ENCODE measurements at regions not wholly inside any gene's neighbourhood (a gene's known extent, or its start where the extent isn't known, plus 50 kb on each side); places are given as distances from the start of the nearest gene placed in this dataset.
"Not testable (repeated sequence)": the region's sequence is repeated elsewhere in the genome, so short reads cannot be mapped to it uniquely, and the experiment has no call there.

DNA sequence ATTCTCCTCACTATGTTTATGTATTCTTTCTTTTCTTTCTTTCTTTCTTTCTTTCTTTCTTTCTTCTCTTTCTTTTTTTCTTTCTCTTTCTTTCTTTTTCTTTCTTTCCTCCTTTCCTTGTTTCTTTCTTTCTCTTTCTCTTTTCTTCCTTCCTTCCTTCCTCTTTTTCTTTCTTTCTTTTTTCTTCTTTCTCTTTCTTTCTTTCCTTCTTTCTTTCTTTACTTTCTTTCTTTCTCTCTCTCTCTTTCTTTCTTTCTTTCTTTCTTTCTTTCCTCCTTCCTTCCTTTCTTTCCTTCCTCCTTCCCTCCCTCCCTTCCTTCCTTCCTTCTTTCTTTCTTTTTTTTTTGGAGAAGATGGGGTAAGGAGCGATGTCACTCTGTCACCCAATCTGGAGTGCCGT lies 1405.5 kb downstream of the SLITRK5 start:
- no peak for DNase-seq

DNA sequence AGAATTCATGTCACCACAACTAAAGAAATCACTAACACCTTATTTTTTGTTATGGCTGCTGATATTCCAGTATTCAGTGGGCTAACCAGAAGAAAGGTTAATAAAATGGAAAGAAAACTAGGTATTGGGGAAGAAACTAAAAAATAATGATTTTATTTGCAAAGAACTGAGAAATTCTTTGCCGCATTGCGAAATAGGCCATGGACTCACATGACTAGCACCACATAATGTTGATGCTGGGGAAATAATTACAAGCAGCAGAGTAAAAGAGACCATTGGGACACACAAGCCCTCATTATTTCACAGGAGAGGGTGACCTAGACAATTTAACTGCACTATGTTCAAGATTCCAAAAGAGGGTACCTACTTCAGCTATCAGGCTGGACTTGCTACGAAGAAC lies 1411.5 kb downstream of the SLITRK5 start:
- peak; percentile 31 to 32 for DNase-seq

DNA sequence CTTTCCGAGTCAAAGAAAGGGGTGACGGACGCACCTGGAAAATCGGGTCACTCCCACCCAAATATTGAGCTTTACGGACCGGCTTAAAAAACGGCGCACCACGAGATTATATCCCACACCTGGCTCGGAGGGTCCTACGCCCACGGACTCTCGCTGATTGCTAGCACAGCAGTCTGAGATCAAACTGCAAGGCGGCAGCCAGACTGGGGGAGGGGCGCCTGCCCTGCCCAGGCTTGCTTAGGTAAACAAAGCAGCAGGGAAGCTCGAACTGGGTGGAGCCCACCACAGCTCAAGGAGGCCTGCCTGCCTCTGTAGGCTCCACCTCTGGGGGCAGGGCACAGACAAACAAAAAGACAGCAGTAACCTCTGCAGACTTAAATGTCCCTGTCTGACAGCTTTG lies 1416.9 kb downstream of the SLITRK5 start:
- not testable (repeated sequence) for DNase-seq

DNA sequence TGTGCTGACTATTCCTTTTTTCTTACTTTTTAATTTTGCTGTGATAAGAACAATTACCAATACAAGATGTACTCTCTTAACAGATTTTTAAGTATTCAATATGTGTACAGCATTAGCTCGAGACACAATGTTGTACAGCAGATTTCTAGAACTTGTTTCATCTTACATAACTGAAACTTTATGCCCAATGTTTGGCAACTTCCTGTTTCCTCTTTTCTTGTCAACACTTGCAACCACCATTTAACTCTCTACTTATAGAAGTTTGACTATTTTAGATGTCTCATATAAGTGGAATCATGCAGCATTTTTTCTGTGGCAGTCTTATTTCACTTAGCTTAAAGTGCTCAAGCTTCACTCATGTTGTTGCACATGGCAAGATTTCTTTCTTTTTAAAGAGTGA lies 1426.8 kb downstream of the SLITRK5 start:
- DNase-seq, result peak; percentile 63 to 82

DNA sequence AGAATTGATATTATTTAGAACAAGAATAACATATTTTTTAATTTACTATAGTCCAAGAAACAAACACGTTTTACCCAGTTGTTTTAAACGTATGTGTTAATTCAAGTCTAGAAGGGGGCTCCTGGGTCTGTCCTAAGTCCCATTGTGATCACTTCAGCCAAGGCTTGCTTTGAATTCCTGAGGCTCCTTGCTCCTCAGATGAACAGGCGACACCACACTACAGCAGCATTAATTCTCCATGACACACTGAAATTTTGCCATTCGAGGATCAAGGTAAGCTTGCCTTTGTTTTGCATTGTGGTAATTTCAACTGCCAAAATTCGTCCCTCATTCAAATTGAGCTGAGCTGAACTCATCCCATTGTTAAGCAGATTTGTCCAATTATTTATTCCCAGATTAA lies 1442.6 kb downstream of the SLITRK5 start:
- no peak for DNase-seq

DNA sequence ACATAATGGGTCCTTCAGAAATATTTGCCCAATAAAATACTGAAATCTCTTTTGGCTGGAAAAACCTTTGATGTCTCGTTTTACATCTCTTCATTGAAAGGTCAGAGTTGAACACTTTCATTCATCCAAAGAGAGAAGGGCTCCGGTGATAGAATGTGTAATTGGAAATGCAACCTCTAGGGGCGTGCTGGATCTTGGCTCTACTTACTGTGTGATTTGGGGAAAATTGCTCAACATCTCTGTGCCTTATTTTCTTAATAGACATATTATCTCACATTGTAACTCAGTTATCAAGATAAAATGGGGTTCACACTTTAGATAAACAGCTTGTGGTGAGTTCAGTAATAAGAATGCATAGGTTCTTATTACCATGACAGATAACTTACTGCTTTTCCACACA lies 1444.1 kb downstream of the SLITRK5 start:
- no peak for DNase-seq

DNA sequence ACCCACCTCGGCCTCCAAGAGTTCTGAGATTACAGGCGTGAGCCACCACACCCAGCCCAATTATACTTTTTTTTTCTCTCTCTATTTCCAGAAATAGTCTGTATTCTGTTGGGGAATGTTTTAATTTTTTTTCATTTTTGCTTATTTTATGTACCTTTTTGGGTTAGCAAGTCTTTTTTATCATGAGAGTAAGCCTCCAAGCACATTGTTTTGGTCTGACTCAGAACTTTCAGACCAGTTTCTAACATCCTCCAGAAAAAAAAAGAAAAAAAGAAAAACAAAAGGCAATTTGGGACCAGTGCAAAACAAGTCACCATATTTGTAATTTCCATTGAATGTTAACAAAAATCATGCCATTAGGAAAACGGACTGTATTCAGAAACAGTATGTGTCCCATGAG lies 1465.5 kb downstream of the SLITRK5 start:
- DNase-seq, result no peak

DNA sequence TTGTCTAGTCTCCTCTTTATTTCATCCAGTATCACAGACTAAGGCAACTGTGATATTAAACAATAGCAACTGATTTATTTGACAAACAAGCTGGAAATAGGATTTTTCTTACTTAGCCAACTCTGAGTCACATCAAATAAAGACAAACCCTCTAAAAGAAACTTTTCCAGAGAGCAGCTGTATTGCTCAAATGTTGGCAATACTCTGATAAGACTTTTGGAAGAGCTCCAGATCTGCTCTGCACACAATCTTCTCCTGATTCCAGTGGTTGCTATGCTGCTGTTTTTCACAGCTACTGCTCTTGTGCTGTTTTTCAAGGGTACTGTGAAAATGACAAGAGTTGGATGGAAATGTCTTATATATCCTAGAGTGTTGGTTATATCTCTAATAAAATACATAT lies 1479.2 kb downstream of the SLITRK5 start:
- DNase-seq, result no peak

DNA sequence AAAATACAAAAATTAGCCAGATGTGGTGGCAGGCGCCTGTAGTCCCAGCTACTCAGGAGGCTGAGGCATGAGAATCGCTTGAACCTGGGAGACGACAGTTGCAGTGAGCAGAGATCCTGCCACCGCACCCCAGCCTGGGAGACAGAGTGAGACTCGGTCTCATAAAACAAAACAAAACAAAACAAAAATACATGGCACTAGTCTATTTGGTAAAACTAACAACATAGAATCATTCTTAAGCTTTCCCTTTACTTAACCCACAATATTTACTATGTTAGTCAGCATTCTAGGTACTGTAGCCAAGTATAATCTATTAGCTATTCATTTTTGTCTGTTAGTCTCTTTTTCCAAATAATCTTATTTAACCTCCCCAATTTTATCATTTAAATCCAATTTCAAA lies 1482.8 kb downstream of the SLITRK5 start:
- DNase-seq, result no peak

DNA sequence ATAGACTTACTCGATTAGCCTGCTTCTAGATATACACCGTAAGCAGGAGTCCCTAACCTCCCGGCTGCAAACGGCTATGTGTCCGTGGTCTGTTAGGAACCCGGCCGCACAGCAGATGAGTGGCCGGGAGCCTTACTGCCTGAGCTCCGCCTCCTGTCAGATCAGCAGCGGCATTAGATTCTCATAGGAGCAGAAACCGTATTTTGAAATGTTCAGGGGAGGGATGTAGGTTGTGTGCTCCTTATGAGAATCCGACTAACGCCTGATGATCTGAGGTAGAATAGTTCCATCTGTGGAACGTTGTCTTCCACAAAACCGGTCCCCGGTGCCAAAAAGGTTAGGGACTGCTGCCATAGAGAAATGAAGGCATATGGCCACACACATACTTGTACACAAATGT lies 1491.9 kb downstream of the SLITRK5 start:
- DNase-seq, result no peak

DNA sequence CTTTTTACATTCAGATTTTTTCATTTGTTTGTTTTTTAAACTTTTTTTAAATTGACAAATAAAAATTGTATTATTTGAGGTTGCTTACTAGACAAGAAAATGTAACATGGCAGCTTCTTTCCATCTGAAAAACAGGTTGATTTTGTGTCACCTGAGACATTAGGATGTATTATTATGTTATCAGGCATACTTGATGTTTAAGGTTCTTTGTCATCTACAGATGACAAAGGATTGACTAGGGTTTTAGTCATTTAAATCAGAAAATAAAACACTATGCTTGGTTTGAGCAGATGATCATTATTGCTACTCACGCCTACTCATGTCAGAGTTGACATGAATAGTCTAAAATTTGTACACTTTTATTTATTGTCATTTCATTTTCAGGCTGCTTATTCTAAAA lies 1494.5 kb downstream of the SLITRK5 start:
- DNase-seq, result no peak

DNA sequence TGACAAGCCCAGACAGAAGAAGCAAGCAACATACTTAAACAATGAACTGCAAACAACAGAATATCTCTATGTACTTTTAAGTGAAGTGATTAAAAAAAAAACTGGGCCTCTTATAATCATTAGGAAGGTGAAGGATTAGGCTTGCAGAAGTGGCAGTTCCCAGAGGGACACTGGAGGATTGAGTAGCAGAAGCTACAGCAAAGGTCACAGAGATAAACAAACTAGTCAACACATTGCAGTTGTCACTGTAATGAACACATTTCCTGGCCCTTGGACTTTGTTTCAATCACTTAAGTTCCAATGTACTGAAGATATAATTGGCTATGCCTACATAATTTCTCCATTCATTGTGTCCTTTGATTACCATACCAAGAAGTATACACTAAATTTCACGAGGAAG lies 1498.8 kb downstream of the SLITRK5 start:
- DNase-seq, result no peak

DNA sequence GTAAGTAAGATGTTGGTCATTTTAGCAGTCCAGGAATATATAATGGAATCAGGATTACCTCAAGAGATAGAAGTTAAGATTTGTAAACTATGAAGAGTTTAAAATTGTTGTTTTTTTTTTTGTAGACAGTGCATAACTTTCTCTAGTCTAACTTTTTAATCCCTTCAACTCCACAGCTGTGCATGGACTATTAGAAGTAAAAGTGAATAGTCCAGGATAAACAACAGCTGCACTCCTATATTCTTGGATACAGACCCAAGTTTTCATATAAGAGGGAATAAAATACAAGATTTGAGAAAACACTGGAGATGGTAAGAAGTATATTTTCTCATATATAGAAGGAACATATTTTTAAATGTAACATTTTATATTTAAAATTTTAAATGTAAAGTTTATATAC lies 1509.9 kb downstream of the SLITRK5 start:
- DNase-seq, result no peak

DNA sequence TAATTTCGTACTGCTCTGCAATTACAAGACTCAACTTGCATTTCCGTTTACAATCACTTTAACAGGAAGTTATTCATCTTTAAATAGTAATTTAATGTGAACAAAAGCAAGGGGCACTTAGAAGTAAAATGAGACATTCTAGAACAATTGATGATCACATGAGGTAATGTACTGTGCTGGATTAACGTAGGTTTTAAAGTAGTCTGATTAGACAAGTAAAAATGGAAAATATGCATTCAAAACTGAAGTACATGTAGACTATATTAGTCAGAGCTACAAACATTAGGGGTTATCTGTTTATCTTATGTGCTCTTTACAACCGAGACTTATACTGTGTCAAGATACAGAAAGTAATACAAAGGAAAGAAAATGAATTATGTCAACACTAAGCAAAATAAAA lies 1528.0 kb downstream of the SLITRK5 start:
- no peak for DNase-seq

DNA sequence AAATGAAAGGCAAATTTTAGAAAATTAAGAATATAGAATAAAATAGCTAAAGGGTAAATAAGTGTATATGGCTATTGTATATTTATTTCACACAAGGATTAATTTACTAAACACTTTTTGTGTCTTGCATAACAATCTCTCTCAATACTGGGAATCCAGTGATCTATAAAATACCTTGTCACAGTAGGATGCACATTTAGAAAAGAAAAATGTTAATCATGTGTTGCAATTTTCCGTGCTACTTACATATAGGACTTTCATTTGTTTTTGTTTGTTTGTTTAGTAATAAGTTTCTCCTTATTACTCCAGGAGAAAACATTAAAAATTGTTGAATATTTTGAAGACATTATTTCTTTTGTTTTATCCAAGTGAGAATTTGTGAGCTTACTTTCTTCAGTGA lies 1533.3 kb downstream of the SLITRK5 start:
- no peak for DNase-seq

DNA sequence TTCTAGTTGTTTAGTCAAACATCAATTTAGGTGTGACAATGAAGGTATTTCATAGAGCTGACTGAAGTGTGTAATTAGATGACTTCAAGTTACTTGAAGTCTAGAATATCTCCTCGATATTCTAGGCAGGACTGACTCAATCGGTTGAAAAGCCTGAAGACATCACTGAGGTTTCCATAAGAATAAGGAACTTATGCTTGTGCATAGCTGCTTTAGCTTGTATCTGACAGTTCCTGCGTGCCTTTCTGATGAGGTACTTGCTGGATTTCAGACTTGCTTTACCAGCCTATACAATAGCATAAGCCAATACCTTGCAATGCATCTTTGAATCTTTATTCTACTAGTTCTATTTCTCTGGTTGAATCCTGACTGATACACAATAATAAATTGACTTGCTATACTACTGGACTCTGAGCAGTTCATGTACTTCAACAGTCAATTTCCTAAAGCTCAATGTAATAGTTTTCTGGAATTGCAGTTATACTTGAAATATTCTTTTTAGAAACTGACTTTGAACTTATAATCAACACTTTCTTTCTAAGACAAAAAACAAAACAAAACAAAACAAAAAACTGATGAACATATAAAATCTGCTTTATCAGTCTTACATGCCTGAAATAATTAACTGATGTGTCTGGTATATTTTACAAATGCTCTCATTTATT lies 1534.8 kb downstream of the SLITRK5 start:
- DNase-seq, result no peak

DNA sequence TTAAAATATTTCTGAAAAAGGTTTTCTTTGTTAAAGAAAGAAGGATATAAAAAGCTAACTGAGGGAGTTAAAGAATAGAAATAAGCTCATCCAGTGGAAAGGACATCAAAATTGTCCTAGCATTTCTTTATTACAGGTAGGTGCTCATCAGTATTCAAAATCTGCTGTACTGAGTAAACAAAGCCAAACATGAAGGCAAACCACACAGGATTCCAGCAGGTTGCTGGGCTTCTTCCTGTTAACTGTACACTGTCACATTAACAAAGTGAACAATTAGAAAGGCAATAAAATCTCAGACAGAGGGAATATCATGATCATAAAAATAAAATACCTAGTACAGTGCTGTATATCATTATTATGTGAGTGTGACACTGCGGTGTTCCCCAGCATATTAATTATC lies 1541.0 kb downstream of the SLITRK5 start:
- no peak for DNase-seq

DNA sequence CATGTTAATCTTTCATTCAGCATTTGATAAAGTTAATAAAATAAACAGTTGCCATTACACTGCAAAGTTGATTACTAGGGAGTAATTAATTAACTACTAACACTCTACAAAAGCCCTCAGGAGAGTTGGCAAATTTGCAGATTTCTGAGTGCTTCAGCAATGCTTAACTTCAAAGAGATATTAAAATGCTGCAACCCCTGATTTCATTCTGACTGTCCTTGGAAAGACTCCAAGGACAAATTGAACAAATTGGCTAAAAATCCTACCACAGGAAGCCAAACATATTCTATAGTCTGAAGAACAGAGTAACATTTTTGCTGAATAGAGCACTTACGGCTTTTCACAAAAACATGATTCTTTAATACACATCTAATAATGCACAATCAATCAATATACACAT lies 1543.0 kb downstream of the SLITRK5 start:
- DNase-seq, result no peak

DNA sequence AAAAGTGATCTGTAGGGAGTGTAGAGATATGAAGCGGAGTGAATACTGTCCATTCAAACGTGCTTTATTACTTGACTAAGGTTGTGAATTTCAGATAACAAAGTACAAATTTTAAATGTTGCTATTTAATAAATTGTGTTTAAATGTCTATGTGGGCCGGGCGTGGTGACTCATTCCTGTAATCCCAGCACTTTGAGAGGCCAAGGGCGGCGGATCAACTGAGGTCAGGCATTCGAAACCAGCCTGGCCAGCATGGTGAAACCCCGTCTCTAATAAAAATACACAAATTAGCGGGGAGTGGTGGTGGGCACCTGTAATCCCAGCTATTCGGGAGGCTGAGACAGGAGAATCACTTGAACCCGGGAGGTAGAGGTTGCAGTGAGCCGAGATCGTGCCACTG lies 1544.1 kb downstream of the SLITRK5 start:
- not testable (repeated sequence) for DNase-seq

DNA sequence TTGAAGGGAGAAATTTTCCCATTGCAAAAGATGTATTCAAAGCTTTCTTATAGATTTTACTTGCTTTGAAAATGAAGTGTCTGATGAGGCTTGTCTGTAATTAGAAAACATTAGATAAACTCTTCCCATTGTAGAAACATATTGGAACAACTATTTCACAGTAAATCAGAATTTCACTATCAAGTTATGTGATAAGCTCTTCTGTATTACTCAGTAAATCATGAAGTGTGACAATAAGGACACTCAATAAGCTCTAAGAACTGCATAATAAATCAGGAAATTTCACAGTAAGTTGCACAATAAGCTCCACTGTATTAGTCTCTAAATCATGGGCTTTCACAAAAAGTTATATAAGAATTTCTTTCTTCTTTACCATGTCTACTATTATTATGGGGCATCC lies 1546.6 kb downstream of the SLITRK5 start:
- DNase-seq, result no peak

DNA sequence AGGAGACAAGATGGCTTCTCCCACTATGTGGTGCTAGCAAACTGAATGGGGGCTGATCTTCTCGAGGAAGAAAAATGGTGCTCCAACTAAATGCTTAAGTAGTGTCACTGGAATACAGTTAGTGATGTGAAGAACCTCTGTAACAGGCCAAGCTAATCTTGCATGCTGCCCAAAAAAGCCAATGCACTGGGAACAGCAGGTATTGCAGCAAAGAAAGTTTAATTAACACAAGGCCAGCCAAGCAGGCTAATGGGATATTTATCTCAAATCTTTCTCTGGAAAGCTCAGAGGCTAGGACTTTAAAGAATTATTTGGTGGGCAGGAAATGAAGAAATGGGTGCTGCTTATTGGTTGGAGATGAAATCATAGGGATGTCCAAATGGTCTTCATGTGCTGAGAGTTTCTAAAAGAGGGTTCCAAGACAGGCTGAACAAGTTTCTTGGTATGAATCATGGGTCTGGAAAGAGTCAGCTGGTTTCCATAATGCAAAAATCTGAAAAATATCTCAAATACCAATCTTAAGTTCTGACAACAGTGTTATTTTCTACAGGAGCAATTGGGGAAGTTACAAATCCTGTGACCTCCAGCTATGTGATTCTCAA lies 1550.5 kb downstream of the SLITRK5 start:
- no peak for DNase-seq

DNA sequence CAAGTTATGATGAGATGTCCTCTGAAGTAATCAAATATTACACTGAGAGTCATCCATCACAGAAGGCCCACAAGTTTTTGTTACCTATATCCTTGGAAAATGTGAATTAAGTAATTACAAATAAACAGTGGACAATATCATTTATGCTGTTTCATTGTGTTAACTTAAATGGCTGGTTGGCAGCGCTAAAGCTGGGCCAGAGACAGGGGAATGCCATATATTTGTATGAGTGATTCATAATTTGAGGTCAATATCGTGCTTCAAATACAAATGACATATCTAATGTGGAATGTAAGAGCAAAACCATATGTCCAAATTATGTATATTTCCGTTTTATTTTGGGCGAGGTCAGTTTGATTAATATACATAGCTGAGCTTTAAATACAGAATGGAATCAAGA lies 1556.2 kb downstream of the SLITRK5 start:
- no peak for DNase-seq

DNA sequence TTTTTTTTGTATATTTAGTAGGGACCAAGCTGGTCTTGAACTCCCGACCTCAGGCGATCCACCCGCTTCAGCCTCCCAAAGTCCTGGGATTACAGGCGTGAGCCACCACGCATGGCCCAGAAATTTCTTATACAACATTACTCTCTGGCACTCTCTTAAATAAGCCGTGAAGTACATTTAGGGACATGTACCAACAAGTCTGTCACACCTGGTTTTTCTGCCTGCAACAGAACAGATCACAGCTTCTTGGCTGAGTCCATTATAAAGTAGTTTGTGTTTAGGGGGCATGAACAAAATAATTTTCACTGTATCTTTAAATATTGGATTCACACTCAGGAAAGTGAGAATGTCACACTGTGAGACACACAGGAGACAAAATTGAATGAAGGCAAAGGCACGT lies 1567.3 kb downstream of the SLITRK5 start:
- no peak for DNase-seq

DNA sequence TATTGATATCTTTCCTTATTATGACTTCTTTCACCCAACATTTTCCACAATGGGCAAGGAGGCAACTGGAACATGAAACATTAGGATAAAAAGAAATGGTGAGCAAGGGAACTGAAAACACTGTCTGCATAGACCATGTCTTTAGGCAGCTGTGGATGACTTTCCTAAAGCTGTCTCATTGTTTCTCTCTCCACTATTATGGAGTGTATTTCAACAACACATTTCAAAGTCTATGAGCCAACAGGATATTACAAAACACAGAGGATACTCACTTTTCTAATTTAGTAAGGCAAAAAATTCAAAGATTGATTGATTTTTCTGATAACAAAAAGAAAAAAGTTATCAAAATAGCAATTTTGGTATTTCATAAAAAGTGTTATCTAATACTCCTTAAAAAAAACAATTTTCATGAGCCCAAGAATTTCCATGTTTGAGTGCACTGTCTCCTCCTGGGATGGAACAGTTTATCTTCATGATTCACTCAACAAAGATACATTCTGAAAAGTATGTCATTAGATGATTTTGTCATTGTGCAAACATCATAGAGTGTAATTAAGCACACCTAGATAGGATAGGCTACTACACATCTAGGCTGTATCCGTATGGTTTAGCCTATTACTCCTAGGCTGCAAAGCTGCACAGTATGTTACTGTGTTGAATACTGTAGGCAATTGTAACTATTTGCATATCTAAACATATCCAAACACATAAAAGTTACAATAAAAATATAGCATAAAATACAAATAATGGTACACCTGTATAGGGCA lies 1568.4 kb downstream of the SLITRK5 start:
- no peak for DNase-seq

All from AML-193 (cell line).